PFSK-1 (cell line): ENCODE measurements at regions not wholly inside any gene's neighbourhood (a gene's known extent, or its start where the extent isn't known, plus 50 kb on each side); places are given as distances from the start of the nearest gene placed in this dataset.

Experiments used
- FOXP2 ChIP-seq: optimal IDR thresholded peaks from 2 replicates; pipeline ENCODE3; 2011; ENCODE audit warnings: borderline replicate concordance, control low read depth, inconsistent platforms; ENCODE audit not compliant: insufficient read depth; ENCODE audit errors: extremely low read length, extremely low read depth
- POLR2AphosphoS5 ChIP-seq: IDR thresholded peaks from 2 replicates; pipeline ENCODE4 v1.6.1; 2012; ENCODE audit warnings: low read depth, mild to moderate bottlenecking, control low read depth, low read length, moderate library complexity
- SIN3A ChIP-seq: IDR thresholded peaks from 2 replicates; pipeline ENCODE4 v1.6.1; 2012; ENCODE audit warnings: mild to moderate bottlenecking, low read length, moderate library complexity, borderline replicate concordance; ENCODE audit not compliant: insufficient read depth
- TAF1 ChIP-seq: IDR thresholded peaks from 2 replicates; pipeline ENCODE4 v1.6.1; 2012; ENCODE audit warnings: low read length, control low read depth, borderline replicate concordance; ENCODE audit not compliant: insufficient read depth

DNA sequence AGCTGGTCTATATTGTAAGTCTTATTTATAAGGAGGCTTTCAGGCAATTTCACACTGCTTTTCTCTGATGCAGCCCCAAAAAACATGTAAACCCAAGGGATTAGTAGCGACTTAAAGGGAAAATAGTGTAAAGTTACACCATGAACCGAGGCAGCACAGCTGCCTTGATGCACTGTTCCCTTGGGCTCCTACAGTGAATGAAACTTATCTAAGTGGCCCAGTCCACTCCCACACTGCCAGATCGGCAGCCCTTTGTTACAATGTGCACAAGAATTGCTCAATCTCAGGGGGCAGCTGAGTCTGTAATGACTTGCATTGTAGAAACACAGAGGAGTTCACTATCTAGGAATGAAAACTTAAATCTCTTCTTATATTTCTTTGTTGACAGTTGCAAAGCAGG, 120.8 kb upstream of the ADGRL2 start:
- peak; percentile 64; the same call in 1 of the 2 replicates for TF ChIP-seq SIN3A
- TF ChIP-seq FOXP2: no peak
- no peak for TF ChIP-seq POLR2AphosphoS5
- no peak for TF ChIP-seq TAF1
